ENCODE measurements at regions not wholly inside any gene's neighbourhood (a gene's known extent, or its start where the extent isn't known, plus 50 kb on each side); places are given as distances from the start of the nearest gene placed in this dataset.

GRCh38 chr1:113276507-113276906 lies 113.8 kb upstream of the MAGI3 start:
- H3K27me3 ChIP-seq, result no peaks in the 10 kb centered on the region
- no peak overlapping the region for H3K27ac ChIP-seq
- no peak for TF ChIP-seq CTCF (IDR thresholded peaks at IDR 0.05)
- no peak for TF ChIP-seq POLR2A (IDR thresholded peaks at IDR 0.05)
- no peaks in the 10 kb centered on the region for H3K9me3 ChIP-seq
- intact Hi-C loops (cut with DNase I), result no loop called here
- no peak for DNase-seq
- H3K4me3 ChIP-seq, result no peak overlapping the region
- H3K36me3 ChIP-seq, result no peaks in the 10 kb centered on the region
- WGBS, 2 donors, result 86 to 89% methylated on average over 4 of the region's 4 CpGs
- H3K4me1 ChIP-seq, result peaks cover 0 to 7% (median 0%) of the 10 kb centered on the region in 3 donors

GRCh38 chr1:113278371-113278770 lies 111.9 kb upstream of the MAGI3 start:
- intact Hi-C loops (cut with DNase I), result no loop called here
- H3K9me3 ChIP-seq, result no peaks in the 10 kb centered on the region
- 38 to 57% methylated on average over 1 of the region's 1 CpG for WGBS, 2 donors
- no peak overlapping the region for H3K4me3 ChIP-seq
- TF ChIP-seq POLR2A (IDR thresholded peaks at IDR 0.05) (no peak), CTCF (IDR thresholded peaks at IDR 0.05) (no peak)
- no peak for DNase-seq
- no peak overlapping the region for H3K27ac ChIP-seq
- no peaks in the 10 kb centered on the region for H3K36me3 ChIP-seq
- peaks cover 0 to 7% (median 0%) of the 10 kb centered on the region in 3 donors for H3K4me1 ChIP-seq
- H3K27me3 ChIP-seq, result no peaks in the 10 kb centered on the region

GRCh38 chr1:113278777-113279176 lies 111.5 kb upstream of the MAGI3 start:
- H3K4me3 ChIP-seq, result no peak overlapping the region
- H3K9me3 ChIP-seq, result no peaks in the 10 kb centered on the region
- H3K27ac ChIP-seq, result no peak overlapping the region
- H3K27me3 ChIP-seq, result no peaks in the 10 kb centered on the region
- no peaks in the 10 kb centered on the region for H3K36me3 ChIP-seq
- whole genome bisulfite sequencing, 2 donors, result 81 to 86% methylated on average over 5 of the region's 5 CpGs
- H3K4me1 ChIP-seq, result peaks cover 0 to 7% (median 0%) of the 10 kb centered on the region in 3 donors
- DNase-seq, result no peak
- no peak for TF ChIP-seq POLR2A (IDR thresholded peaks at IDR 0.05)
- TF ChIP-seq CTCF (IDR thresholded peaks at IDR 0.05), result no peak
- intact Hi-C loops (cut with DNase I), result no loop called here

- Histone ChIP-seq H3K4me3 (no peak overlapping the region), H3K27me3 (no peaks in the 10 kb centered on the region), H3K9me3 (no peaks in the 10 kb centered on the region), H3K4me1 (peaks cover 0 to 7% (median 0%) of the 10 kb centered on the region in 3 donors), H3K36me3 (no peaks in the 10 kb centered on the region), H3K27ac (no peak overlapping the region)
- TF ChIP-seq CTCF (IDR thresholded peaks at IDR 0.05) (no peak), POLR2A (IDR thresholded peaks at IDR 0.05) (no peak)
- DNase-seq, result no peak
- WGBS, 2 donors, result 30 to 70% methylated on average over 3 of the region's 3 CpGs
- intact Hi-C loops (cut with DNase I), result no loop called here
Measured at GRCh38 chr1:113279776-113280391, 110.4 kb upstream of the MAGI3 start.

GRCh38 chr1:113280581-113280980 lies 109.7 kb upstream of the MAGI3 start:
- intact Hi-C loops (cut with DNase I), result no loop called here
- Histone ChIP-seq H3K27ac (no peak overlapping the region), H3K4me1 (peaks cover 0 to 7% (median 0%) of the 10 kb centered on the region in 3 donors), H3K4me3 (no peak overlapping the region), H3K9me3 (no peaks in the 10 kb centered on the region), H3K27me3 (no peaks in the 10 kb centered on the region), H3K36me3 (no peaks in the 10 kb centered on the region)
- WGBS, 2 donors, result 71 to 77% methylated on average over 1 of the region's 1 CpG
- TF ChIP-seq POLR2A (IDR thresholded peaks at IDR 0.05) (no peak), CTCF (IDR thresholded peaks at IDR 0.05) (no peak)
- DNase-seq, result no peak

Data from esophagus squamous epithelium (tissue), 5 donors.